BE2C (cell line): ENCODE measurements at regions not wholly inside any gene's neighbourhood (a gene's known extent, or its start where the extent isn't known, plus 50 kb on each side); places are given as distances from the start of the nearest gene placed in this dataset.
"Not testable (repeated sequence)": the region's sequence is repeated elsewhere in the genome, so short reads cannot be mapped to it uniquely, and the experiment has no call there.

Experiments used
- DNase-seq: peaks from one replicate; pipeline ENCODE4 v3.0.0-alpha.2; 2020
- H3K27me3 ChIP-seq: fragments of 250-450 bp; sonication (Bioruptor Pico); 2 replicates; pipeline ENCODE4 v1.5.1; 2020; ENCODE audit warnings: mild to moderate bottlenecking
- H3K36me3 ChIP-seq: fragments of 250-450 bp; sonication (Bioruptor Pico); 2 replicates; pipeline ENCODE4 v1.5.1; 2020; ENCODE audit warnings: mild to moderate bottlenecking
- H3K4me1 ChIP-seq: fragments of 250-450 bp; sonication (Bioruptor Pico); 2 replicates; pipeline ENCODE4 v1.5.1; 2020
- H3K4me3 ChIP-seq: 2 replicates; pipeline ENCODE4 v1.5.1; 2011; ENCODE audit warnings: low read depth, low read length
- H3K9me3 ChIP-seq: fragments of 250-450 bp; sonication (Bioruptor Pico); 2 replicates; pipeline ENCODE4 v1.5.1; 2020

DNA sequence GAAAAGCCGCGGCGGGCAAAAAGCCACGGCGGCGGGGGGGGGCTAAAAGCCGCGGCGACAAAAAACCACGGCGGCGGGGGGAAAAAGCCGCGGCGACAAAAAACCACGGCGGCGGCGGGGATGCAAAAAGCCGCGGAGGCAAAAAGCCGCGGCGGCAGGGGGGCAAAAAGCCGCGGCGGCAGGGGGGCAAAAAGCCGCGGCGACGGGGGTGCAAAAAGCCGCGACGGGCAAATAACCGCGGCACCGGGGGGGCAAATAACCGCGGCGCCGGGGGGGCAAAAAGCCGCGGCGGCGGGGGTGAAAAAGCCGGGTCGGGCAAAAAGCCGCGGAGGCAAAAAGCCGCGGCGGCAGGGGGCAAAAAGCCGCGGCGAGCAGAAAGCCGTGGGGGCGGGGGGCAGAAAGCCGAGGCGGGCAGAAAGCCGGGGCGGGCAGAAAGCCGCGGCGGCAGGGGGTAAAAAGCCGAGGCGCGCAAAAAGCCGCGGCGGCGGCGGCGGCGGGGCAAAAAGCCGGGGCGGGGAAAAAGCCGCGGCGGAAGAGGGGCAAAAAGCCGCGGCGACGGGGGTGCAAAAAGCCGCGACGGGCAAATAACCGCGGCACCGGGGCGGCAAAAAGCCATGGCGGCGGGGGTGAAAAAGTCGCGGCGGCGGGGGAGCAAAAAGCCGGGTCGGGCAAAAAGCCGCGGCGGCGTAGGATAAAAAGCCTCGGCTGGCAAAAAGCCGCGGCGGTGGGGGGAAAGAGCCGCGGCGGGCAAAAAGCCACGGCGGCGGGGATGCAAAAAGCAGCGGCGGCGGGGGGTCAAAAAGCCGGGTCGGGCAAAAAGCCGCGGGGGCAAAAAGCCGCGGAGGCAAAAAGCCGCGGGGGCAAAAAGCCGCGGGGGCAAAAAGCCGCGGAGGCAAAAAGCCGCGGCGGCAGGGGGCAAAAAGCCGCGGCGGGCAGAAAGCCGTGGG, 1632.4 kb downstream of the RPIA start:
- not testable (repeated sequence) for H3K27me3 ChIP-seq, H3K9me3 ChIP-seq, H3K4me1 ChIP-seq, H3K4me3 ChIP-seq, H3K36me3 ChIP-seq
- DNase-seq = peak; percentile 24

DNA sequence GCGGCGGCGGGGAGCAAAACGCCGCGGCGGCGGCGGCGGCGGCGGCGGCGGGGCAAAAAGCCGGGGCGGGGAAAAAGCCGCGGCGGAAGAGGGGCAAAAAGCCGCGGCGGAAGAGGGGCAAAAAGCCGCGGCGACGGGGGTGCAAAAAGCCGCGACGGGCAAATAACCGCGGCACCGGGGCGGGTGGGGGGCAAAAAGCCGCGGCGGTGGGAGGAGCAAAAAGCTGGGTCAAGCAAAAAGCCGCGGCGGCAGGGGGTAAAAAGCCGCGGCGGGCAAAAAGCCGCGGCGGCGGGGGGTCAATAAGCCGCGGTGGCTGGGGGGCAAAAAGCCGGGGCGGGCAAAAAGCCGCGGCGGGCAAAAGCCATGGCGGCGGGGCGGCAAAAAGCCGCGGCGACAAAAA, 1633.2 kb downstream of the RPIA start:
- not testable (repeated sequence) for H3K4me3 ChIP-seq, H3K9me3 ChIP-seq, H3K27me3 ChIP-seq, H3K4me1 ChIP-seq, DNase-seq, H3K36me3 ChIP-seq

DNA sequence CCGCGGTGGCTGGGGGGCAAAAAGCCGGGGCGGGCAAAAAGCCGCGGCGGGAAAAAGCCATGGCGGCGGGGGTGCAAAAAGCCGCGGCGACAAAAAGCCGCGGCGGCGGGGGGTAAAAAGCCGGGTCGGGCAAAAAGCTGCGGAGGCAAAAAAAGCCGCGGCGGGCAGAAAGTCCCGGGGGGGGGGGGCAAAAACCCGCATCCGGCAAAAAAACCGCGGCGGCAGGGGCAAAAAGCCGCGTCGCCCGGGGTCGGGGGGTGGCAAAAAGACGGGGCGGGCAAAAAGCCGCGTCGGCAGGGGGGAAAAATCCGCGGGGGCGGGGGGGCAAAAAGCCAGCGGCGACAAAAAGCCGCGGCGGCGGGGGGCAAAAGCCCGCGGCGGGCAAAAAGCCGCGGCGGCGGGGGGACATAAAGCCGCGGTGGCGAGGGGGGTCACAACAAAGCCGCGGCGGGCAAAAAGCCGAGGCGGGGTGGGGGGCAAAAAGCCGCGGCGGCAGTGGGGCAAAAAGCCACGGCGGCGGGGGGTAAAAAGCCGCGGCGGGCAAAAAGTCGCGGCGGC, 1634.4 kb downstream of the RPIA start:
- H3K27me3 ChIP-seq, DNase-seq, H3K36me3 ChIP-seq, H3K9me3 ChIP-seq, H3K4me3 ChIP-seq, H3K4me1 ChIP-seq: not testable (repeated sequence)

DNA sequence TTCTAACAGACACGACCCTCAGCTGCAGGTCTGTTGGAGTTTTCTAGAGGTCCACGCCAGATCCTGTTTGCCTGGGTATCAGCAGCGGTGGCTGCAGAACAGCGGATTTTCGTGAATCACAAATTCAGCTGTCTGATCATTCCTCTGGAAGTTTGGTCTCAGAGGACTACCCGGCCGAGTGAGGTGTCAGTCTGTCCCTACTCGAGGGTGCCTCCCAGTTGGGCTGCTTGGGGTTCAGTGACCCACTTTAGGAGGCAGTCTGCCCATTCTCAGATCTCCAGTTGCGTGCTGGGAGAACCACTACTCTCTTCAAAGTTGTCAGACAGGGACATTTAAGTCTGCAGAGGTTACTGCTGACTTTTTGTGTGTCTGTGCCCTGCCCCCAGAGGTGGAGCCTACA, 1664.1 kb downstream of the RPIA start:
- H3K4me1 ChIP-seq, DNase-seq, H3K27me3 ChIP-seq, H3K36me3 ChIP-seq, H3K4me3 ChIP-seq, H3K9me3 ChIP-seq: not testable (repeated sequence)

DNA sequence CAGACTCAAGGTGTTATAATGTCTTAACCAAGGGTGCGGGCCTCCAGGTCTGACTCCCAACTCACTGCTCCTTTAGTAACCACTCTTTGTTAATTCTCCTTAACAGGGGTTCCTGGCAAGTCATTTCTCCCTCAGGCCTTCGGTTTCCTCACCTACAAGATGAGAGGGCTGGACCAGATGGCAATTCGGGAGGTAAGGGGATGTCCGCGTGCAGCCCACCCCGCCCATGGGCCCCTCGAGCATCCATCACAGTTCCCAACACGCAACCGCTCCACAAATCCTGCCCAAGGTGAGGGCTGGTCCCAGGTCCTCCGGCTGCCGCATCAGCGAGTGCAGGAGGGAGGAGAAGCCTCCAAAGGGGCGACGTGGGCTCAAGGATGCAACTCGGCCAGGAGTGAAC, 1667.9 kb downstream of the RPIA start:
- not testable (repeated sequence) for H3K27me3 ChIP-seq, DNase-seq, H3K36me3 ChIP-seq, H3K4me3 ChIP-seq, H3K9me3 ChIP-seq, H3K4me1 ChIP-seq

DNA sequence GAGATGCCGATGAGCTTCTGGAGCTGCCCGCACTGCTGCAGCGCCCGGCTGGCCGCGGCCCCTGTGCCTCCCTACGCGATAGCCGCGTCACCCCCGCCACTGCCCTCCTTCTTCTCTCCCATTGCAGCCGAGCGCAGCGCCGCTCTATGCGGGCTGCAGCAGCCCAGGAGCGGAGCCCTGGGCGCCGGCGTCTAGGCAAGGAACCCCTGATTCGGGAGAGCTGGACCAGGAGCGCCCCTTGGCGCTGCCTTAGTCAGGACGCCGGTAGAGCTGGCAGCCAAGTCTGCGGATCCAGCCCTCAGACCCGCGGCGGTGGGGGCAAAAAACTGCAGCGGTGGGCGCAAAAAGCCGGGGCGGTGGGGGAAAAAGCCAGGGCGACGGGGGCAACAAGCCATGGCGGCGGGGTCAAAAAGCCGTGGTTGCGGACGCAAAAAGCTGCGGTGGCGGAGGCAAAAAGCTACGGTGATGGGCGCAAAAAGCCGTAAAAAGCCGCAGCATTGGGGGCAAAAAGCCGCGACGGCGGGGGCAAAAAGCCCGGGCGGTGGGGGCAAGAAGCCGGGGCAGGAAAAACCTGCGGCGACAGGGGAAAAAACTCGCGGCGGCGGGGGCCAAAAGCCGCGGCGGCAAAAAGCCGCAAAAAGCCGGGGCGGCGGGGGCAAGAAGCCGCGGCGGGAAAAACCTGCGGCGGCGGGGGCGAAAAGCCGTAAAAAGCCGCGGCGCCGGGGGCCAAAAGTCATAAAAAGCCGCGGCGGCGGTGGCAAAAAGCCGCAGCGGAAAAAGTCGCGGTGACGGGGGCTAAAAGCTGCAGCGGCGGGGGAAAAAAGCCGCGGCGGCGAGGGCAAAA, 1668.6 kb downstream of the RPIA start:
- H3K27me3 ChIP-seq, H3K4me3 ChIP-seq, H3K9me3 ChIP-seq, H3K4me1 ChIP-seq, DNase-seq, H3K36me3 ChIP-seq: not testable (repeated sequence)

DNA sequence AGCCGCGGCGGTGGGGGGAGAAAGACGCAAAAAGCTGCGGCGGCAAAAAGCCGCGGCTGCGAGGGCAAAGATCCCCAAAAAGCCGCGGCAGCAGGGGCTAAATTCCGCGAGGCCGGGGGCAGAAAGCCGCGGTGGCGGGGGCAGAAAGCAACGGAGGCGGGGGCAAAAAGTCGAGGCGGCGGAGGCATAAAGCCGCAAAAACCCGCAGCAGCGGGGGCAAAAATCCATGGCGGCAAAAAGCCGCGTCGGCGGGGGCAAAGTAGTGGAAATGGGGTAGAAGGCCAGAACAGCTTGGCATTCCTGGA, 1669.2 kb downstream of the RPIA start:
- H3K27me3 ChIP-seq, DNase-seq: not testable (repeated sequence)

More for the DNA sequence above, 1669.2 kb downstream of the RPIA start:
- H3K36me3 ChIP-seq, H3K9me3 ChIP-seq, H3K4me1 ChIP-seq, H3K4me3 ChIP-seq: not testable (repeated sequence)
